Esophagus muscularis mucosa (tissue), 4 donors: ENCODE measurements at regions not wholly inside any gene's neighbourhood (a gene's known extent, or its start where the extent isn't known, plus 50 kb on each side); places are given as distances from the start of the nearest gene placed in this dataset.

Source experiments
- DNase-seq: peaks from one replicate; pipeline ENCODE4 v3.0.0-alpha.2; 2017; ENCODE audit errors: extremely low spot score
- H3K27ac ChIP-seq, 4 donors: fragments of 200-600 bp; sonication (generic); replicated peaks in 1 of 4; 1 replicate in 3 of 4; 2 replicates in 1 of 4; pipeline ENCODE4 v1.5.1; 2016 to 2019; ENCODE audit warnings: mild to moderate bottlenecking in 1 of 4
- H3K27me3 ChIP-seq, 4 donors: fragments of 200-600 bp; sonication (generic); one replicate each; pipeline versions ENCODE4 v1.5.1 to v1.6.0; 2016 to 2019
- H3K36me3 ChIP-seq, 4 donors: fragments of 200-600 bp; sonication (generic); one replicate each; pipeline ENCODE4 v1.5.1; 2016 to 2019
- H3K4me1 ChIP-seq, 4 donors: fragments of 200-600 bp; sonication (generic); one replicate each; pipeline ENCODE4 v1.5.1; 2016 to 2019
- H3K4me3 ChIP-seq, 4 donors: fragments of 200-600 bp; sonication (generic); 1 replicate in 2 of 4; 2 replicates in 2 of 4; pipeline ENCODE4 v1.5.1; 2016 to 2019; ENCODE audit warnings: mild to moderate bottlenecking in 4 of 4, moderate library complexity in 1 of 4
- H3K9me3 ChIP-seq, 4 donors: fragments of 200-600 bp; sonication (generic); 1 replicate in 3 of 4; 2 replicates in 1 of 4; pipeline ENCODE4 v1.5.1; 2016 to 2019
- EP300 ChIP-seq: sonication (generic); formaldehyde crosslinking; IDR thresholded peaks from one replicate; pipeline ENCODE4 v1.6.1; 2017; ENCODE audit warnings: antibody characterized with exemption
- POLR2A ChIP-seq: fragments of 450-650 bp; IDR thresholded peaks from one replicate; pipeline ENCODE4 v1.6.1; 2017; ENCODE audit warnings: antibody characterized with exemption, moderate library complexity, mild to moderate bottlenecking, low read depth
- POLR2AphosphoS5 ChIP-seq, 2 donors: sonication (generic); formaldehyde crosslinking; IDR thresholded peaks; one replicate each; pipeline ENCODE4 v1.6.1; 2017; ENCODE audit warnings: antibody characterized with exemption in 2 of 2
- whole genome bisulfite sequencing: methylation state at CpG from one replicate; pipeline ENCODE4 v1.1.5; 2018; 5-methylcytosine and 5-hydroxymethylcytosine counted together
- intact Hi-C: fragments of 100-400 bp; cut with DNase I; formaldehyde crosslinking; loops from one replicate; pipeline ENCODE4 v1.15.1; 2023
- TF ChIP-seq, protein P1 (sequence below), 3 experiments: fragments of 200-600 bp in 2 of 3; fragments of 450-650 bp in 1 of 3; sonication (generic) in 2 of 3; IDR thresholded peaks; one replicate each; pipeline ENCODE4 v1.5.1; 2017 to 2019; ENCODE audit warnings: antibody characterized with exemption in 3 of 3, mild to moderate bottlenecking in 2 of 3, moderate library complexity in 1 of 3

DNA sequence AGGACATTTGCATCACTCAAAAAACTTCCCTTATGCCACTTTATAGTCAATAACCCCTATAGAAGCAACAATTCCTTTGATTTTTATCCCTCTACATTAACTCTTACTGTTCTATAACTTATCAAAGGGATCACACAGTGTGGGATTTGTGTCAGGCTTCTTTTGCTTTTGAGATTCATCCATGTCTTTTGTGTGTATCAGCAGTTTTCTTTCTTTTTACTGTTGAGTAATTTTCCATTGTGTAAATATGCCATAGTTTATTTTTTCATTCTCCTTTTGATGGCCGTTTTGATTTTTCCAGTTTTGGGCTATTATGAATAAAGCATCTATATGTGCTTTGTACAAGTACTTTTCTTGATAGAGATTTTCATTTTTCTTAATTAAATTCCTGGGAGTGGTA, 657.9 kb downstream of the EPM2A start:
- TF ChIP-seq EP300 (no peak), POLR2A (no peak), POLR2AphosphoS5 (IDR thresholded peaks at IDR 0.05) (no peak)
- TF ChIP-seq, protein P1, sequence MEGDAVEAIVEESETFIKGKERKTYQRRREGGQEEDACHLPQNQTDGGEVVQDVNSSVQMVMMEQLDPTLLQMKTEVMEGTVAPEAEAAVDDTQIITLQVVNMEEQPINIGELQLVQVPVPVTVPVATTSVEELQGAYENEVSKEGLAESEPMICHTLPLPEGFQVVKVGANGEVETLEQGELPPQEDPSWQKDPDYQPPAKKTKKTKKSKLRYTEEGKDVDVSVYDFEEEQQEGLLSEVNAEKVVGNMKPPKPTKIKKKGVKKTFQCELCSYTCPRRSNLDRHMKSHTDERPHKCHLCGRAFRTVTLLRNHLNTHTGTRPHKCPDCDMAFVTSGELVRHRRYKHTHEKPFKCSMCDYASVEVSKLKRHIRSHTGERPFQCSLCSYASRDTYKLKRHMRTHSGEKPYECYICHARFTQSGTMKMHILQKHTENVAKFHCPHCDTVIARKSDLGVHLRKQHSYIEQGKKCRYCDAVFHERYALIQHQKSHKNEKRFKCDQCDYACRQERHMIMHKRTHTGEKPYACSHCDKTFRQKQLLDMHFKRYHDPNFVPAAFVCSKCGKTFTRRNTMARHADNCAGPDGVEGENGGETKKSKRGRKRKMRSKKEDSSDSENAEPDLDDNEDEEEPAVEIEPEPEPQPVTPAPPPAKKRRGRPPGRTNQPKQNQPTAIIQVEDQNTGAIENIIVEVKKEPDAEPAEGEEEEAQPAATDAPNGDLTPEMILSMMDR (IDR thresholded peaks at IDR 0.05), result no peak
- 58% methylated on average over 1 of the region's 1 CpG for WGBS
- H3K27ac ChIP-seq, result no peak overlapping the region
- H3K4me1 ChIP-seq, result peaks cover 0 to 19% (median 11%) of the 10 kb centered on the region in 4 donors
- DNase-seq, result no peak
- intact Hi-C loops, result no loop called here
- no peak overlapping the region for H3K4me3 ChIP-seq
- peaks cover 0 to 7% (median 4%) of the 10 kb centered on the region in 4 donors for H3K9me3 ChIP-seq
- no peaks in the 10 kb centered on the region for H3K27me3 ChIP-seq
- H3K36me3 ChIP-seq, result no peaks in the 10 kb centered on the region

GRCh38 chr6:145080651-145081050, 654.7 kb downstream of the EPM2A start:
- H3K4me3 ChIP-seq, result no peak overlapping the region
- intact Hi-C loops, result no loop called here
- no peak for DNase-seq
- peaks cover 0 to 7% (median 4%) of the 10 kb centered on the region in 4 donors for H3K9me3 ChIP-seq
- H3K27ac ChIP-seq, result no peak overlapping the region
- TF ChIP-seq POLR2AphosphoS5 (IDR thresholded peaks at IDR 0.05) (no peak), POLR2A (no peak), EP300 (no peak)
- TF ChIP-seq, protein P1 (IDR thresholded peaks at IDR 0.05), result no peak
- H3K36me3 ChIP-seq, result no peaks in the 10 kb centered on the region
- no peaks in the 10 kb centered on the region for H3K27me3 ChIP-seq
- peaks cover 0 to 19% (median 11%) of the 10 kb centered on the region in 4 donors for H3K4me1 ChIP-seq
- 55% methylated on average over 2 of the region's 2 CpGs for WGBS

DNA sequence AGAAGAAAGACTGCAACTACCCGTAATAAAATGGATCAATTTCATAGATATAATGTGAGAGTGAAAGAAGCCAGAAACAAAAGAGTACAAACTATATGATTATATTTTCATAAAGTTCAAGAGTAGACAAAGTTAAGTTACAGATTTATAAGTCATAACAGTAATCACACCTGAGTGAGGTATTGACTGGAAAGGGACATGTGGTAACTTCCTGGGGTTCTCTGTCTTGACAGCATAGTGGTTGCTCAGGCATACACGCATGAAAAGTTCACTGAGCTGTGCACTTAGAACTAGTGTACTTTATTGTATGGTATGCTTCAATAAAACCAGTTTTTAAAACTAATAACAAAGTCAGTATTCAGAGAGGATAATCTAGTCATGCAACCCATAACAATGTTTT, 653.6 kb downstream of the EPM2A start:
- 88% methylated on average over 2 of the region's 2 CpGs for WGBS

DNA sequence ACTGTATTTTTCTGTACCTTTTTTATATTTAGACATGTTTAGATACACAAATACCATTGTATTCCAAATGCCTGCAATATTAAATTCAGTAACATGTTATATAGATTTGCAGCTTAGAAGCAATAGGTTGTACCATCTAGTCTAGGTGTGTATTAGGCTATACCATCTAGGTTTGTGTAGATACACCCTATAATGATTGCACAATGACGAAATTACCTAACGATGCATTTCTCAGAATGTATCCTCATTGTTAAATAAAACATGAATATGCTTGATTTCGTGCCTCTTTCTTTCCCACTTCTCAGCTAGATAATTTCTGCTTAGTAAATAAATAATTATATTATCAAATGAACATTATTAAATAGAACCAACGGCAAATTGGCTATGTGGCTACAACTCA, 653.0 kb downstream of the EPM2A start:
- intact Hi-C loops, result no loop called here
- no peak for DNase-seq
- TF ChIP-seq, protein P1 (IDR thresholded peaks at IDR 0.05), result no peak
- no peak for TF ChIP-seq POLR2A
- TF ChIP-seq POLR2AphosphoS5 (IDR thresholded peaks at IDR 0.05), result no peak
- TF ChIP-seq EP300, result no peak
- Histone ChIP-seq H3K27ac (no peak overlapping the region), H3K27me3 (no peaks in the 10 kb centered on the region), H3K4me1 (peaks cover 0 to 18% (median 11%) of the 10 kb centered on the region in 4 donors), H3K9me3 (no peaks in the 10 kb centered on the region), H3K4me3 (no peak overlapping the region), H3K36me3 (no peaks in the 10 kb centered on the region)
- 95% methylated on average over 4 of the region's 4 CpGs for WGBS

More for the DNA sequence above, 653.6 kb downstream of the EPM2A start:
- Histone ChIP-seq H3K27ac (no peak overlapping the region), H3K4me1 (peaks cover 0 to 19% (median 11%) of the 10 kb centered on the region in 4 donors), H3K36me3 (no peaks in the 10 kb centered on the region), H3K27me3 (no peaks in the 10 kb centered on the region), H3K4me3 (no peak overlapping the region), H3K9me3 (no peaks in the 10 kb centered on the region)
- intact Hi-C loops, result no loop called here
- no peak for DNase-seq
- TF ChIP-seq POLR2AphosphoS5 (IDR thresholded peaks at IDR 0.05) (no peak), POLR2A (no peak), EP300 (no peak)
- TF ChIP-seq, protein P1 (IDR thresholded peaks at IDR 0.05), result no peak

DNA sequence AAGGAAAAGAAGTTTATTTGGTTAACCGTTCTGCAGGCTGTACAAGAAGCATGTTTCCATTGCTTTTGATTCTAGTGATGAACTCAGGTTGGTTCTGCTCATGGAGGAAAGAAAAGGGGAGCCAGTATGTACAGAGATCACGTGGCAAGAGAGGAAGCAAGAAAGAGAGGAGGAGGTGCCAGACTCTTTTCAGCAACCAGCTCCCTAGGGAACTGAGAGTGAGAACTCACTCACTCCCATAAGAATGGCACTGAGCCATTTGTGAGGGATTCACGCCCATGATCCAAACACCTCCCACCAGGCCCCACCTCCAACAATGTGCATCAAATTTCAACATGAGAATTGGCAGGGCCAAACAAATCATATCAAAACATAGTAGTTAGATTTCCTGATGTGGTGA, 649.1 kb downstream of the EPM2A start:
- Histone ChIP-seq H3K36me3 (no peaks in the 10 kb centered on the region), H3K4me3 (no peak overlapping the region), H3K27me3 (no peaks in the 10 kb centered on the region), H3K9me3 (no peaks in the 10 kb centered on the region), H3K4me1 (no peaks in the 10 kb centered on the region), H3K27ac (no peak overlapping the region)
- TF ChIP-seq POLR2AphosphoS5 (IDR thresholded peaks at IDR 0.05) (no peak), POLR2A (no peak), EP300 (no peak)
- TF ChIP-seq, protein P1 (IDR thresholded peaks at IDR 0.05), result no peak
- DNase-seq, result no peak
- intact Hi-C loops, result no loop called here
- 54% methylated on average over 3 of the region's 3 CpGs for WGBS
